GM21737 (cell line): ENCODE measurements at regions not wholly inside any gene's neighbourhood (a gene's known extent, or its start where the extent isn't known, plus 50 kb on each side); places are given as distances from the start of the nearest gene placed in this dataset.
"Not testable (repeated sequence)": the region's sequence is repeated elsewhere in the genome, so short reads cannot be mapped to it uniquely, and the experiment has no call there.

Source experiments
- ATAC-seq: cut with Tn5 transposase; IDR thresholded peaks from one replicate; pipeline ENCODE4 v1.9.1; 2021; ENCODE audit warnings: mild to moderate bottlenecking, moderate library complexity; ENCODE audit not compliant: unreplicated experiment

DNA sequence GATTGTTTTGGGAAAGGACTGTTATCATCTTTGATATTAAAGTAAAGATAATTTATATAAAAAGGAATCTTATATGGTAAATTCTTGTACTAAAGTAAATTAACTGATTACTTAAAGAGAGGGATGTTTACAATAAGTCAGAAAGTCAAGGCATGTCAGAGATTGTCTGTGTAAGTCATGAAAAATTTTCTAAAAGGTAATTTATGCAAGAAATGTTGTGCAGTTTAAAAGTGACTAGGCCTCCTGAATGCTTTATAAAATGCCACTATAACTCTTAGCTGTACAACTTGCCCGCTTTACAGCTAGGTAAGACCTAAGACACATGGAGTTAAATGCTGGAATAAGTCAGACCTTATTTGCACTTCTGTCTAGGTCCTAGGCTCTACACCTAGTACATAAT lies 692.9 kb downstream of the GBE1 start:
- ATAC-seq, result no peak

DNA sequence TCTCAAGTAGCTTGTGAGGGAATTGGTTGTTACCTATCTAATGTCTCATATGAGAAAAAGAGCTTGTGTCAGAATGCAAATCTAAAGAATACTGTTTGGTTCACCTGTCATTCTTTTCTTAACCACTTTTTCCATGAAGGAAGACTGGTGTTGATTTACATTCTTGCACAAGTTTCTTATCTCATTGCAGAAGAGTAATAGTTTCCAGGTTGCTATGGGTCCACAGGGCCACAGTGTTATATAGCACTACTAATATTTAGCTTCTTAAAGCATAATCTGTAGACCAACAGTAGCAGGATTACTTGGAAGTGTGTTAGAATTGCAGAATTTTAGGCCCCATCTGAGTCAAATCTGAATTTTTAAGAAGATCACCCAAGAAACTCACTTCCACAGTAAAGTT lies 697.5 kb downstream of the GBE1 start:
- ATAC-seq, result no peak

DNA sequence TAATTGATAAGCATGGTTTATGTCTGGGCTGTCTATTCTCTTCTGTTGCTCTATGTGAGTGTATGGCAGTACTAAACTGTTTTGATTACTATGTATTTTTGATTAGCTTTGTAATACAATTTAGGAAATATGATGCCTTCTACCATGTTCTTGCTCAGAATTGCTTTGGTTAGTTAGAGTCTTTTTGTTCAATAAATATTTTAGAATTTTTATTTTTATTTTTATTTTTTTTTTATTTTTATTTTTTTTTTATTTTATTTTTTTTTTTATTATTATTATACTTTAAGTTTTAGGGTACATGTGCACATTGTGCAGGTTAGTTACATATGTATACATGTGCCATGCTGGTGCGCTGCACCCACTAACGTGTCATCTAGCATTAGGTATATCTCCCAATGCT lies 710.3 kb downstream of the GBE1 start:
- ATAC-seq, result not testable (repeated sequence)

DNA sequence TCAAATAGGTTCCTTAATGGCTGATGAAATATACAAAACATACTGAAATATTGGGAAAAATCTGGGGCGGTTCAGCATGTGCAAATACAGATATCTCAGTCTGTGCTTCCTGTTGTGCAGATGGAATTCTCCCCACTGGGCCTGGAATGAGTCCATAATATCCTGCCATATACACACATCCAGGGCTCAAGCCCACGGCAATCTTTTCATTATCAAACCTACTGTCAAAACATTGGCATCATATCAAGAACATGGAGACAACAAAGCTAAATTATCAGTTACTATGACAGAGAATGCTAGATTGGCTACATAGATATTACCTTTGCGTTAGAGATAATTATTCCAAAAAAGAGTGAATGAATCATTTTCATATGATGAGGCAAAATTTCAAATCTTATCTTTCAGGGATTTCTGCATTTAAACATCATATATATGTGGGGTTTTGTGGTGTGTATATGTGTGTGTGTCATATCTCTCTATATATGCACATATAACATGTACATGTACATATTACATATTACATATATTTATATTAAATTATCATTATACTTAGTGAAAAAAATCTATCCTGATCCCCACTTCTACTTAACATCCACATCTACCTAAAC lies 713.3 kb downstream of the GBE1 start:
- ATAC-seq, result no peak

DNA sequence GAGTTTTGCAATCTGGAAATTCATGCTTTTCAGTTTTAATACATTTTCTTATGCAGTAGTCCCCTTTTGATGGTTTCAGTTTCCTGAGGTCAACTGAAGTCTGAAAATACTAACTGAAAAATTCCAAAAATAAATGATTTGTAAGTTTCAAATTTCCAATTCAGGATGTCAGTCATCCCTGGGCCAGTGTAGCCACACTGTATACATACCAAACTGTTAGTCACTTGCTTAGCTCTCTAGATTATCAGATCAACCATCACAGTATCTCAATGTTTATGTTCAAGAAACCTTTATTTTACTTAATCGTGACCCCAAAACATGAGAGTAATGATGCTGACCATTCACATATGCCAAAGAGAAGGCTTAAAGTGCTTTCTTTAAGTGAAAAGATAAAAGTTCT lies 715.5 kb downstream of the GBE1 start:
- ATAC-seq, result no peak

DNA sequence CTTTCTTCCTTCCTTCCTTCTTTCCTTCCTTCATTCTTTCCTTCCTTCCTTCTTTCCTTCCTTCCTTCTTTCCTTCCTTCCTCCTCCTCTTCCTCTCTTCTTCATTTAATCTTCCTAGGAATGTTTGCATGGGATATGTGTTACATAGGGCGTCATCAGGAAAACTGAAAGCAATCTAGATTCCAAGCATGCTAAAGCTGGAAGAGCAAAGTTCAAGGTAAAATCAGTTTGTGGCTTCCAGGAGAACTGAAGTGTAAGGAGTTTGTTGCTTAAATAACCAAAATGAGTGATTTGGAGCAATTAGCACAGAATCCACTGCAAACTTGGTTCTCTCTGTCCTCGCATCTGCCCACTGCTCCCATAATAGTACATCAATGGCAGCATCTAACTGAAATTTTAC lies 716.2 kb downstream of the GBE1 start:
- no peak for ATAC-seq

DNA sequence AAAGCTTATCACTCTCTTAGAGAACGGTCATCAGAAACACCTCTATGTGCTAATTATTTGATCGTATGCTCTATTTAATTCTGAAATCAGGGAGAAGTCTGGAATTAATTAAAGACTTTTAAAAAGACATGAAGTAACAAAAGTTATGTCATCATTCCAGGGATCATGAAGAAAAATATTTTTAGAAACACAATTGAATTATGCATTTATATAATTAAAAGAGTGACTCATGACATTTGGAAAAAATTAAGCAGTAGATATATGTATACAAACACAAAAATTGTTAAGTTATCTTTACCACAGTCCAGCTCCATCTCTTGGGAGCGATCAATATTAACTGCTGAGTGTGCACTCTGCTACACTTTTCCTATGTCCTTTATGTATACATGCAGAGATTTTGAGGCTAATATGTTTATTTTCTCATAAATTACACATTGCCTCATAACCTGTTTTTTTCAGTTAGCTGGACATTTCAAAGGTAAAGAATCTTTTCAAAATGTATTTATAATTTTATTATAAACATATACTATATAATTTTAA lies 717.7 kb downstream of the GBE1 start:
- no peak for ATAC-seq

DNA sequence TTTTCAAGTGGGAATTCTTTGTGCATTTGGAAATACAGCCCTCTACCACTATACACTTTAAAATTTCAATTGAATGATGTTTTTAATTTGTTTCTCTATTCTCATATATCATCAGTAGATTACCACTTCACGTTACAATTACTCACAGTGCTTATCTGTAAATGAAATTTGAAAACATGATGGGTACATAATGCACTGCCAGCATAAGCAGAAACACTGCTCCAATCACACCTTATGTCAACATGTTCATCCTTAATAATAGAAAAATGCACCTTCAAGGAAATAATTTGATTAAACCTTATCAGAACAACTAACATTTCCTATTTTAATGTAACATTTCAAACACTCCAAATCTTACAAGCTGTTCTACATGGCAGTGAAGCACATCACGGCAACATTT lies 718.4 kb downstream of the GBE1 start:
- no peak for ATAC-seq

DNA sequence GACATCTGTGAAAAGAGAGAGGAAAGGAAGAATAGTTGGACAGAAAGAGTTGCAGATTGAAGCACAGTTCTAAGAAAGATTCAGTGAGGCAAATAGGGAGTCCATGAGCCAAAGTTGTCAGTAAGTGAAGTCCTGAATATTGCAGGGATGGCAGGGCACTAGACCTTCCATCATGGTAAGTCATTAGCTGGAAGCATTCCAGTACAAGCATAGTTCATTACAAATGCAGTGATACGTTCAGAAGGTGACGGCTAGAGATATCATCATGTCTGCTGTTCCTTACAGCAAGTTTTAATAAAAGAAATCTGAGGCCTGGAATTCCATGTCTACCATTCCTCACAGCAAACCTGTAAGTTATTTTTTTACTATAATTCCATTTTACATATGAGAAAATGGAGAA lies 720.1 kb downstream of the GBE1 start:
- ATAC-seq, result no peak

DNA sequence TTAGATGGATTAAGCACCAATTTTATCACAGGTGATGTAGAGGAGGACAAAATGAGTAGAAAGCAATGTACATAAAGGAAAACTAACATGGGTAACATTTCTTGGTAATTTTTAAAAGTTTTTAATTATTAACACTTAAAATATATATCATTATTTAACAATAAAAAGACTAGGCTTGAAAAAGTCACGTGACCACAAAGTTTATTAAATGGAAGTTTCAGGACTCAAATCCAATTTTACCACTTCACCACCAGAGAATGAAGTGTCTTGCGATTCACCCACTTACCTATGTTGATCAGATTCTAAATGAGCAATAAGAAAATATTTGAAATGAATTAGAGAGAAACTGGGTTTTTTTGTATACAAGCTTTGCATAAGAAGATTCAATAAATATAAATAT lies 721.3 kb downstream of the GBE1 start:
- no peak for ATAC-seq

DNA sequence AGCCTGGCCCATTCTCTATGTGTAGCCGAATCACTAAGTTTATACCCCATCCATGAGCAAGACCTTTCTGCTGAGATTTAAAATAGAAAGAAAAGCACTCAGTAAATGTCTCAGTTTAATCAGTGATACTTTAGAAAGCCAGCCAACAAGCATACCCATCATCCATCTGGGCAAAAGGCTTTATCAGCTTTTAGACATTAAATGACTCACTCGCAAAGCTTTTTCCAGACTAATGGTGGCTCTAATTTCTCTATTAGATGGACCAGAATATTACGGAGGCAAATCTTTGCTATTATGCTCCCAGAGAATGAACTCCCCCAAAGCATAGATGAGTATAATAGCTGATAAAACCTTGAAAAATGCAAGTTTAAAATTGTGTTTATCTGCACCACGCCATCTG lies 727.8 kb downstream of the GBE1 start:
- no peak for ATAC-seq

DNA sequence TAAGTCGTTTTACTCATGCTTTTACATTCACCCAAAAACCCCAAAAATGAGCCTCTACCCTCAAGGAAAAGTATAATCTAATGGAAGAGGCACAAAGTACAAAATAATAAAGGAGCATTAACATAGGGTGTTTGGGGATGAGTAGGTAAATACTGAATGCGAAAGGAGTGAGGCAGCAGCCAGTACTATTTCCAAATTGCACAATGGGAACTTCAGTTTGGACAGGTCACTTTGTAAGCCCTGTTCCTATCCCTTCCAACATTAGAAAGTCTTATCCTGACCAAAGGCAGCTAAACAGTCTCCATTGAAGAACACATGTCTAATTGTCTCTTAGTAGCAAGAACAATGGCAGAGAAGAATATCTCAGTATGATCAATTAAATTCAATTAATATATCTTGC lies 728.3 kb downstream of the GBE1 start:
- ATAC-seq, result no peak

DNA sequence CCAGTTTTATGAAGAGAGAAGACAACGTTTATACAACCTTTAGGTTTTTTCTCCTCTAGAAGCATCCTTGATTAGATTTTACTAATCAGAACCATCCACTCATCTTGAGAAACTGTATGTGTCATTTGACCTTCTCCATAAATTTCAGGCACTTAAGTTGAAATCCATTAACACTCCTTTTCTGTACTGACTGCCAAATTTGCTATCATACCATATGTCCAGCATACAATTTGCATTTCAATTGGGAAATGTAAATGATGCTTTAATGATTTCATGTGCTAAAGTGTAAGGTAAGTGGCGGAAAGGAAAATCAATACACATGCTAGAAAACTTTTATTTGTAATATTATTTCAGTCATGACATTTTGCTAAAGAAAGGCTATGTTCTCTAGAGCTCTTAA lies 731.6 kb downstream of the GBE1 start:
- no peak for ATAC-seq

DNA sequence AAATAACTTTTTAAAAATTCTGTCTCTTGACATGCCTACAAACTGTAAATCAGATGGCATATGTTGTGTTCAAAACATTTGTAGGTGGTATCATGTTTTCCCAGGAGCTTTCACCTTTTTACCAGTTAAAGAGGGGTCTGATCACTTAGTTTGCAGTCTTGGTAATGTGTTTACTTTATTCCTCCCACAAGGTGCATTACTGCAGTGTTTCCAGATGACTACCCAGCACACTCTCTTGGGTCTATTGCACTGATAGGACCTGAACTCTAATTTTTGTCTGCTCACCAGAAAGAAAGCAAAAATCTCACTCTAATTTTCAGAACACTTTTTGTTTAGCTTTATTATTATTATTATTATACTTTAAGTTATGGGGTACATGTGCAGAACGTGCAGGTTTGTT lies 734.1 kb downstream of the GBE1 start:
- ATAC-seq, result no peak

DNA sequence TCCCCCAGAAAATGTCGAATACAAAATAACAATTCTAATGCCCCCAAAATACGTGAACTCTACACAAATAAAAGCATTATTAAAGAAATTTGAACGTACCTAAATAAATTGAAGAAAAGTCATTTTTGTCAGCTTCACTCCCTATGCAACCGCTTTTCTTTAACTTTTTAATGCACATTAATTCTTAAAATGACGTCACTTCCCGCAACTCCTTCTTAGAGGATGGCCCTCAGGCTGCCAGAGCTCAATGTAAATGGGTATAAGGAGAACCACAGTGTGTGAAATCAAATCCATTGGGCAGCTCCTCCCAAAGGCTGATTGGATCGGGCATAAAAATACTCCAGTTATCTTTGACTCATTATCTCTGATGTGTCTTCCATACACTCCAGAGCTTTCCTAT lies 736.9 kb downstream of the GBE1 start:
- no peak for ATAC-seq

DNA sequence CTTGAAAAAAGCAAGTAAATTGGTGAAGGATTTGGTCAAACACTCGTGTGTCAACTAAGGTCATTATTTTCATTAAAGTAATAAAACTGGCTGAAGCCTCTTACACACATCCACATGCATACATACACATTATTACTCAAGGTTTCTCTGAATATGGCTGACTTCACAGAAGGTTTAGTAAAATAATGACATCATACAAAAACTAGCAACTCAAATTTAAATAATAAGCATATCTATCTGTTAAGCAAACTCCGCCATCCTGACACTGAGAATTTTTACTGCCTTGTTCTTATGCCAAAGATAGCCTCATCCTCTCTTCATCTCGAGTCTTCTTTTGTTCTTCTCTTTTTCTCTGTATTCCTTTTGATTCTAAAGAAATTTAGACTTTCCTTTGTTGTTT lies 739.1 kb downstream of the GBE1 start:
- no peak for ATAC-seq

DNA sequence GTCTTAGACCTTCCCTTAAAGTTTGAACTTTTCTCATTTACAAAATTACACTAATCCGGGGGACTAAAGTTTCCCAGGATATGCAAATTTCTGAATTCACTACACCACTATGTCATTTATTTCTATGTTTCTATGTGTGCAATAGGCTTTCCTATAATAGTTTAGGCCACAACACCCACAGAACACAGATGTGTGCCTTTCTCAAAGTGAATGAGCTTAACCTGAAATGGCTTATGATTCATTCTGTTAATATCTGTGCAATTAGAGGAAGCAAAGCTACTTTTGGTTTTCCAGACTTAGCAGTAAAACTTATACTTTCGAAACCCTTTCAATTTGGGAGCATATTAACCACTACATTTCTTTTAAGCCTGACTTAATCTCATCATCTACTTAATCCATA lies 748.1 kb downstream of the GBE1 start:
- ATAC-seq, result no peak

DNA sequence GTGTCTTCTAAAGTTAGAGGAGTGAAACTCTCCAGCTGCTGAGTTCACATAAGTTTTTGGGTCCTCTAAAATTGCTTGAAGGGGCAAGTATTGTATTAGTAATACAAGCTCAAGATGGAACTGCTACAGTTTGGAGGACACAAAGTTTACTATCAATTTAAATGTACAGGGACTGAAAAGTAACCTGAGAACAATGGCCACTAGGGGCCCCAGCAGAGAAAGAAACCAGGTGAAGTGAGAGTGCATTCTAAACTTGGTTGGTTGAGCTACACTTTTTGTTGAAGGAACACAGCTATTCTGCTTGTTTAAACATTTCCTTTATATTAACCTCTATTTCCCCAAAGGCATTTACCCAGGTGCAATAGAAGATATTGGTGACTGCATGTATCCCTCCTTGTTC lies 755.5 kb downstream of the GBE1 start:
- no peak for ATAC-seq

DNA sequence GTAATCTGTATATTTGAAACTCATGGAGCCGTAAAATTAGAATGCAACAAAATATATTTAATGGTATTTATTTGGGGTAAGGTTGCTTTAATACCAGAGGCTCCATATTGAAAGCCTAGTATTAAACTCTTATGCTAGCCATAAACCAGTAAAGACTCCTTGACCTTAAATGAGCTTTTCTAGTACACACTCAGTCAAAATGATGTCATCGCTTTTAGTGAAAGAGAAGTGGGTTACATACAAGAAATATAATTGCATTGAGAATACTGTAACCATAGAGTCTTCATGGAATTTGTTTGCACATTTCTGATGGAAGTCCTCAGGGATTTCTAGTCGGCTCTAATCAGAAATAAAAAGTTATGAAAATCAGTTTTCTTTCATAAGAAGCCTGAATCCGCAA lies 757.6 kb downstream of the GBE1 start:
- ATAC-seq, result no peak

DNA sequence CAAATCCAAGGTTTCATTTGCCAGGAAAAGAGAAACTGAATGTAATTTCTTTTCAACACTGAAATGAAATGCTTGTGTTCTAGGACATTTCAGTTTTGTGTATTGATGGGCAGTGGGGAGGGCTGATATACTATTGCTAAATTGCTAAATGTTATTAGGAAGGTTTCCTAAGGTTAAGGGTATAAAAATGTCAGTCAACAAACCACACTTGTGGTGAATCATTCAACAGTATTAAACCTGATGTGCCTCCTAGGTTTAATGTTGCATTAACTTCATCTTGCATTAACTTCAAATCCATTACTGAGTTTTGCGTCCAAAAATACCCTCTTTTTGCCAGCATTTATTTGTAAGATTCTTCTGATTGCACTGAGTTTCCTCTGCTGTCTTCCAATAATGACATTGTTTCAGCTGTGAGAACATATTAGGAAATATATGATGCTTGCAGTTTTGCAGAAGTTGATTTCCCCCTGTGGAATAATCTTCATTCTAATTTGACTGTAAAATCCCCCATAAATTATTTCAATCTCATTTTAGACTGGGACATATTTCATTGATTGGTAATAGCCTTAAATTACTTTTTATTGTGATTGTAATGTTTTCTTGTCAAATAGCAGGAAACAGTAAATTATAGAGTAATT lies 758.3 kb downstream of the GBE1 start:
- no peak for ATAC-seq

DNA sequence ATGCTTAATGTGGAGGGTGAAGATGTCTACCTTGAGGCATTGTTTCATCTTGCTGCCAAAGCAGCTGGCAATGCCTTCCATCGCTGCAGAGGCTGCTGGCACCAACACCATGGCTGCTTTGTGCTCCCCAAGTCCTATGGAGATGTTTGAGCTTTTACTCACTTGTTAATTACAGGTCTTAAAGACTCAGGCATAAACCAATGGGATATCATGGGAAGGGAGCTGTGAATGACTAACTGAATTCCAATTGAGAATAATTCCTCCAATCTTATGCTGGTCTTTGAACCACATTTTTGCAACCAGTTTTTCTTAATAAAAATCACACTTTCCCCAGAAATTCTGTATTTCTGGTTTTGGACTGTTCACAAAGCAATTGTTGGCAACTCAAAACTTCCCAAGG lies 762.0 kb downstream of the GBE1 start:
- ATAC-seq, result no peak

DNA sequence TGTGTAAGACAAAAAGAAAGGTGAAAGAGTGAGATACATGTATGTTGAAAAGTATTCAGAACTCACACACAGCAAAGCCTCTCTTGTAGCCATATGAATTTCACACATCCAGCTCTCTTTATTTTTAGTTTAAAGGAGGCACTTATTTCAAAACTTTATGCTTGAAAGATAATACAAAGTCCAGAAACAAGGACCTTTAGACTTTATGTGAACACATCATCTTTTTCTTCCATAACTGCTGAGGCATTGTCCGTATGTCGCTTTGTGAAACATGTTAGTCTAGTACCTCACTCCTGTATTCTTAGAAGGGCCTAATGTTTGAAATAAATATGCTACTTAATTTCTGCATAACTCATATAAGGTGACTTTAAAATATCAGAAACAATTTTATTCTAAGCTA lies 763.4 kb downstream of the GBE1 start:
- no peak for ATAC-seq

DNA sequence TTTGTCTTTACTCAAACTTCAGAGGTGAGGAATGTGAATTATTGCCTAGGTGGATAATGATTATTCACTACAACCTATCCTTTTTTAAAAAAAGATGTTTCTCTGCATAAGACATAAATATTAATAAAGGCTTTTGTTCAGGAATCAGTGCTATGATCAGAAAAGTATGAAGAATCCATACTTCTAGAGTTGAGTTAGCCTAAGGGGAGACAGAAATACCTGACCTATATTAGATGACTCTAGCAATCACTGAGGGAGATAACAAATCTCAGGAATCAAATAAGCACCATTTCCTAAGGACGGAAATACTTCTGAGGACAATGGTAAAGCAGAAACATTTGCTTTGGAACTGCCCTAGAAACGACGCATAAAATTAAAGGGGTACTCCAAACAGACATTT lies 763.8 kb downstream of the GBE1 start:
- no peak for ATAC-seq
